ENCODE measurements at regions not wholly inside any gene's neighbourhood (a gene's known extent, or its start where the extent isn't known, plus 50 kb on each side); places are given as distances from the start of the nearest gene placed in this dataset.

- TF ChIP-seq CTCF (IDR thresholded peaks at IDR 0.05) = no peak
- TF ChIP-seq EZH2 (IDR thresholded peaks at IDR 0.05; ENCODE audit: borderline replicate concordance, insufficient read depth, low read depth, low read length, poor library complexity, severe bottlenecking) = no peak
Observed at GRCh38 chr22:22703715-22704114, 59.3 kb downstream of the GGTLC2 start.
